ENCODE measurements at regions not wholly inside any gene's neighbourhood (a gene's known extent, or its start where the extent isn't known, plus 50 kb on each side); places are given as distances from the start of the nearest gene placed in this dataset.

DNA sequence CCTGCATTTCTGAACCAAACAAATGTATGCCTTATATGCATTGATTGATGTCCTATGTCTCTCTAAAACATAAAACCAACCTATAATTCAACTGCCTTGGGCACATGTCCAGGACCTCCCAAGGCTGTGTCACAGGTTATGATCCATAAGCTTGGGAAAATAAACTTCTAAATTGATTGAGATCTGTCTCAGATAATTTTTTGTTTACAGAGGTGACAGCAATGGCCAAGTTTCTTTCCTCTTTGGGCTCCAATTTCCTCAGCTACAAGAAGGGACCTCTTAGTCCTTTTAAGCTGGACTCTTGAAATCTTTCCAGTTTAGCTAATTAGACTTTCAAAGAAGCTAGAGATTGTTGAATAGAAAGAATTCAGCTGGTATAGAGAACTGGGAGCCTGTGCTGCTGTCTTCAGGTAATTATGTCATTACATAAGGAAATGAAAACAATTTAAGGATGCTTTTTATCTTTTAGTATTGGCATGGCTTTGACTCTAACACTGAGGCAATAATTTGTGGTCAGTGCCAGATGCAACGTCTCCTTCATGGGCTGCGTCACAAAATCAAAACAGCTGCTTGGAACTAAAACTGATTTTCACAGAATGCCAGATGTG, 412.1 kb upstream of the TRIB2 start:
- 18 to 94% (median 80%) methylated on average over 1 to 2 of the region's 2 CpGs; no CpG with 5 or more reads in 7 of the 10 experiments for WGBS, 10 experiments
- H3K4me1 ChIP-seq (replicated peaks in 1 of 2), result peaks cover 0 to 7% of the 10 kb centered on the region in 2 donors
- no peak overlapping the region for H3K4me3 ChIP-seq
- ATAC-seq (replicated peaks in 6 of 8), result peak in 2 of 8 experiments; percentile 18 to 51
- in situ Hi-C loops (cut with MboI; ENCODE audit: low pct_unique_long_range_greater_than_20kb in 2 of 9, low sequenced_read_pairs in 9 of 9, unreplicated experiment in 9 of 9), result loop anchor here in 1 of 9 experiments (25.0 kb wide), 1 partner anchor 408 kb away; the partner anchor contains the start of gene TRIB2
- H3K27ac ChIP-seq, result no peak overlapping the region

DNA sequence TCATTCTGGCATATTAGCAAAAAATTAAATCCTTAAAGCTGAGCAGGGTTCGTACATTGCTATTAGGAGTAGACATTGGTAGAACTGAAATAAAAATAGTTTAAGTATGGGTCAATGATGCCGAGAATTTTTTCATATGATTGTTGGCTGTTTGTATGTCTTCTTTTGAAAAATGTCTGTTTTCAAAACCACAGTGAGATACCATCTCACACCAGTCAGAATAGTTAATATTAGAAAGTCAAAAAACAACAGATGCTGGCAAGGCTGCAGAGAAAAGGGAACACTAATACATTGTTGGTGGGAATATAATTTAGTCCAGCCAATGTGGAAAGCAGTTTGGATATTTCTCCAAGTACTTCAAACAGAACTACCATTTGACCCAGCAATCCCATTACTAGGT, 410.8 kb upstream of the TRIB2 start:
- Histone ChIP-seq H3K27ac (no peak overlapping the region), H3K4me3 (no peak overlapping the region), H3K4me1 (replicated peaks in 1 of 2) (peaks cover 0 to 7% of the 10 kb centered on the region in 2 donors)
- no peak for ATAC-seq (replicated peaks in 6 of 8)
- in situ Hi-C loops (cut with MboI; ENCODE audit: low pct_unique_long_range_greater_than_20kb in 2 of 9, low sequenced_read_pairs in 9 of 9, unreplicated experiment in 9 of 9), result loop anchor here in 1 of 9 experiments (25.0 kb wide), 1 partner anchor 406 kb away; the partner anchor contains the start of gene TRIB2
- 0 to 100% (median 74%) methylated on average over 1 to 2 of the region's 2 CpGs; no CpG with 5 or more reads in 2 of the 10 experiments for WGBS, 10 experiments

DNA sequence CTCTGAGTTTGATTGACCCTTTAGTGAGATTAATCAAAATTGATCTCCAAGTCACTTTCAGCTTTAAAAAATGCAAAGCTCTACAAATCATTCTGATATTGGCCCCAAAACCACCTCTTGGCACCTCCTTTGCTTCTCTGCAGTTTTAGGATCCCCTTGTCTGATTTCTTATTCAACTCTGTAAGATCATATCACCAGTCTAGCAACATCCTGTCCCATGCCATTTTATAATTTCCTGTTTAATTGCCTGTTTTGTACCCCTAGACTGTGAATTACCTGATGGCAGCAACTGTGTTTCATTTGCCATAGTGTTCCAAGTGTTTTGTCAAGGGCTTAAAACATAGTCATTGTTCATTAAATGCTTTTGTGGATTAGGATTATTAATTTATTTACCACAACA, 406.3 kb upstream of the TRIB2 start:
- Histone ChIP-seq H3K4me1 (replicated peaks in 1 of 2) (peaks cover 7 to 9% of the 10 kb centered on the region in 2 donors), H3K27ac (no peak overlapping the region), H3K4me3 (no peak overlapping the region)
- ATAC-seq (replicated peaks in 6 of 8), result no peak
- in situ Hi-C loops (cut with MboI; ENCODE audit: low pct_unique_long_range_greater_than_20kb in 2 of 9, low sequenced_read_pairs in 9 of 9, unreplicated experiment in 9 of 9), result loop anchor here in 1 of 9 experiments (25.0 kb wide), 1 partner anchor 402 kb away; the partner anchor contains the start of gene TRIB2

DNA sequence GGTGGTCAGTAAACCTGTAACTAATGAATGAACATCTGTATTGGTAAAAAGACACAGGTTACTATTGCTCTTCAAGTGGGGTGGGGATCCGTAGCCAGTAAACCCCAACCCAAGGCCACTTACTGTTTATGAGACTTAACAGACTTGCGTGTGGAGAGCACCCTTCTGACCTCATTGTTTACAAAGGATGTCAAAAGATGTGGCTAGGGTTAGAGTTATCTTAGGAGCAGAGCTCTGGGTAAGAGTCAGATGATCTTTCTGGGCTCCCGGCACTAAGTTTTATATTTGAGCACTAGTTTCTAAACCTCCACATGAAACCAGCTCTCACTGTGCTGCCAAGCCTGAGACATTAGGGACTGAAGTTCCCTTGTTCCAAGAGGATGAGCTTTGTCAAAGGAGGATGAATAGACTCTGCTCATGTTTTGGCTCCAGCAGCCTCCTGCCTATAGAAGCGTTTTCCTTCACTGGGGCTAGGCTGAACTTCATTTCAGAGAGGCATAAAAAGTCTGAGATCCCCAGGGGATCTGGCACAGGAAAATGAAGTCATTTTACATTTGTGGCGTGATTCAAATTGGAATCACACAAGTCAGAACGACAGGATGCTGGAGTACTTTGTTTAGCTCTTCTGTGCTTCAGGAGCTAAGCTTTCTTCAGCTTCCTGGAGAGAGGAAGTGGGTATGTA, 403.1 kb upstream of the TRIB2 start:
- Histone ChIP-seq H3K27ac (no peak overlapping the region), H3K4me3 (no peak overlapping the region), H3K4me1 (replicated peaks in 1 of 2) (peaks cover 7 to 9% of the 10 kb centered on the region in 2 donors)
- in situ Hi-C loops (cut with MboI; ENCODE audit: low pct_unique_long_range_greater_than_20kb in 2 of 9, low sequenced_read_pairs in 9 of 9, unreplicated experiment in 9 of 9), result loop anchor here in 1 of 9 experiments (25.0 kb wide), 1 partner anchor 399 kb away; the partner anchor contains the start of gene TRIB2
- ATAC-seq (replicated peaks in 6 of 8), result peak in 1 of 8 experiments; percentile 15
- 30 to 88% (median 68%) methylated on average over 1 to 6 of the region's 6 CpGs; no CpG with 5 or more reads in 1 of the 10 experiments for WGBS, 10 experiments

DNA sequence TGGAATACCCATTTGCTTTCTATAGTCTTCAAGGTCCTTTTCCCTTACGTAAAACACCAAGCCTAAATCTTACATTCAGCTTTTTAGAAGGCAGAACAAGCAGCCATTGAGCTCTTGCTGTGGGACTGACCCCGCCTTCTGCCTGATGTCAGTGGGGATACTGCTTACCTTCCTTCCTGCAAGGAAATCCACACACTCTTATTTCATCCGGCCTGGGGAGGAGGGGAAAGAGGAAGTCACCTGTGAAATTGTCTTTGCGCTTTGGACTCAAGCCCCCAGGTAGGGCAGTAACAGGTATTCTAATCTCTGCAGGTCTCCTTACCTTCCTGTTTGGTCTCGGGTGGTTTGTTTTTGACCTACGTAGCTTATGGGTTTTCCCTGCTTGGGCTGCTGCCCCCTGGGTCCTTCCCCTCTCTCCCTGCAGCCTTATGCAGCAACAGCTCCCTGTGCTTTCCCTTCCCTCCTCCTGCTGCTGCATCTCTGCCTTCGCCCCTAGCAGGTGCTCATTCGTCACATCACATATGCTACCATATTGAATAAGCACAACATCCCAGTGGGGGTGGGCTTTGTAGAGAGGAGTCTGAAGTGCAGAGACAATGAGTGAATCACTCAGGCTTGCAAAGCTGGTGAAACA, 402.5 kb upstream of the TRIB2 start:
- in situ Hi-C loops (cut with MboI; ENCODE audit: low pct_unique_long_range_greater_than_20kb in 2 of 9, low sequenced_read_pairs in 9 of 9, unreplicated experiment in 9 of 9), result loop anchor here in 1 of 9 experiments (25.0 kb wide), 1 partner anchor 398 kb away; the partner anchor contains the start of gene TRIB2
- WGBS, 10 experiments, result 54 to 100% (median 82%) methylated on average over 1 to 6 of the region's 8 CpGs; no CpG with 5 or more reads in 2 of the 10 experiments
- H3K27ac ChIP-seq, result no peak overlapping the region
- H3K4me3 ChIP-seq, result no peak overlapping the region
- peak in 3 of 8 experiments; percentile 17 to 32 (median 29) for ATAC-seq (replicated peaks in 6 of 8)
- H3K4me1 ChIP-seq (replicated peaks in 1 of 2), result peaks cover 4 to 7% of the 10 kb centered on the region in 2 donors

DNA sequence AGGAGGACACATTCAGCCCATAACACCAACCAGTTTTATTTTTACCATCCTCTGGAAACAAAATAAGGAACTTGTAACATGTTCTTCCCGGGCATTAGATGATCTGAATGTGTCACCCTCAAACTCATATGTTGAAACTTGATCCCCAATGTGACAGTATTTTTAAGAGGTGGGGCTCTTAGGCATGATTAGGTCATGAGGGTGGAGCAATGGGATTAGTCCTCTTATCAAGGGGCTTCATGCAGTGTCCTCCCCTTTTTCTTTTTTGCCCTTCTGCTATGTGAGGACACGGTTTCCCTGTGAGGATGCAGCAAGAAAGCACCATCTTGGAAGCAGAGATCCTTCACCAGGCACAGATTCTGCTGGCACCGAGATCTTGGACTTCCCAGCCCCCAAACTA, 401.5 kb upstream of the TRIB2 start:
- WGBS, 10 experiments, result 80 to 100% (median 96%) methylated on average over 1 to 3 of the region's 3 CpGs; no CpG with 5 or more reads in 2 of the 10 experiments
- no peak for ATAC-seq (replicated peaks in 6 of 8)
- H3K4me3 ChIP-seq, result no peak overlapping the region
- peaks cover 3 to 7% of the 10 kb centered on the region in 2 donors for H3K4me1 ChIP-seq (replicated peaks in 1 of 2)
- in situ Hi-C loops (cut with MboI; ENCODE audit: low pct_unique_long_range_greater_than_20kb in 2 of 9, low sequenced_read_pairs in 9 of 9, unreplicated experiment in 9 of 9), result loop anchor here in 1 of 9 experiments (25.0 kb wide), 1 partner anchor 397 kb away; the partner anchor contains the start of gene TRIB2
- H3K27ac ChIP-seq, result no peak overlapping the region

DNA sequence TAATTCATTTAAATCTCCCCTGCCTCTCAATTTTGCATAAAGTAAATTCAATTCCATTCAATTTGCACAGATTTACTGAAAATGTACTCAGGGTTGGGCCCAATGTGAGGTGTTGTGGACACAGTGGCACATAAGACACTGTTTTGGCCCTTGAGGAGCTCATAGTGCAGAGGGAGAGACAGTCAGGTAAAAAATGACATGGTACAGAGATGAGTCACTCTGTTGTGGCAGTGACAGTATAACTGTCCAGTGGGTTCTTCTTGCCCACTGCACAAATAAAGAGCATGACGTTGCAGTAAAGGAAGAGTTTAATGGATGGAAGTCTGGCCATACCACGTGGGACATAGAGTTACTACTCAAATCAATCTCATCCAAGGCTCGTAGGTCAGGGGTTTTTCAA, 400.3 kb upstream of the TRIB2 start:
- ATAC-seq (replicated peaks in 6 of 8), result peak in 6 of 8 experiments; percentile 5 to 84 (median 58)
- in situ Hi-C loops (cut with MboI; ENCODE audit: low pct_unique_long_range_greater_than_20kb in 2 of 9, low sequenced_read_pairs in 9 of 9, unreplicated experiment in 9 of 9), result loop anchor here in 1 of 9 experiments (25.0 kb wide), 1 partner anchor 396 kb away; the partner anchor contains the start of gene TRIB2
- Histone ChIP-seq H3K27ac (no peak overlapping the region), H3K4me3 (no peak overlapping the region), H3K4me1 (replicated peaks in 1 of 2) (peaks cover 3 to 7% of the 10 kb centered on the region in 2 donors)
- WGBS, 10 experiments, result 33 to 94% (median 82%) methylated on average over 1 to 3 of the region's 3 CpGs; no CpG with 5 or more reads in 4 of the 10 experiments

DNA sequence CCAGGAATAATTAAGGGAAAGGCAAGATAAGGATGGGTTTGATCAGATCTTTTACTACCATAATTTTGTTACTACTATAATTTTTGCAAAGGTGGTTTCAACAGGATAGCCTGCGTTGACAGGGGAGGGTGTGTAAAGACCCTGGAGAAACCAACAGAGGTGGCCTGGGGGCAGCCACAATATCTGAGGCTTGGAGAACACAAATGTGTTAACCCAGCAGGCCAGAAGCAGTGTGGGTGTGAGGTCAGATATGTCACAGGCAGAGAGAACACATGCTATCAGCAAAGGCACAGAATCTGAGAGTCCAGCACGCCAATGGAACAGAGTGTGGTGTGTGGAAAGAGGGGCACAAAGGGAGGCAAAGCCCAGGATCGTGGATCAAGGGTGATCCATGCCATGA, 399.4 kb upstream of the TRIB2 start:
- 20 to 100% (median 90%) methylated on average over 1 to 3 of the region's 3 CpGs; no CpG with 5 or more reads in 2 of the 10 experiments for WGBS, 10 experiments
- in situ Hi-C loops (cut with MboI; ENCODE audit: low pct_unique_long_range_greater_than_20kb in 2 of 9, low sequenced_read_pairs in 9 of 9, unreplicated experiment in 9 of 9), result loop anchor here in 1 of 9 experiments (25.0 kb wide), 1 partner anchor 395 kb away; the partner anchor contains the start of gene TRIB2
- ATAC-seq (replicated peaks in 6 of 8), result no peak
- H3K4me1 ChIP-seq (replicated peaks in 1 of 2), result peaks cover 3 to 7% of the 10 kb centered on the region in 2 donors
- H3K4me3 ChIP-seq, result no peak overlapping the region
- H3K27ac ChIP-seq, result no peak overlapping the region

DNA sequence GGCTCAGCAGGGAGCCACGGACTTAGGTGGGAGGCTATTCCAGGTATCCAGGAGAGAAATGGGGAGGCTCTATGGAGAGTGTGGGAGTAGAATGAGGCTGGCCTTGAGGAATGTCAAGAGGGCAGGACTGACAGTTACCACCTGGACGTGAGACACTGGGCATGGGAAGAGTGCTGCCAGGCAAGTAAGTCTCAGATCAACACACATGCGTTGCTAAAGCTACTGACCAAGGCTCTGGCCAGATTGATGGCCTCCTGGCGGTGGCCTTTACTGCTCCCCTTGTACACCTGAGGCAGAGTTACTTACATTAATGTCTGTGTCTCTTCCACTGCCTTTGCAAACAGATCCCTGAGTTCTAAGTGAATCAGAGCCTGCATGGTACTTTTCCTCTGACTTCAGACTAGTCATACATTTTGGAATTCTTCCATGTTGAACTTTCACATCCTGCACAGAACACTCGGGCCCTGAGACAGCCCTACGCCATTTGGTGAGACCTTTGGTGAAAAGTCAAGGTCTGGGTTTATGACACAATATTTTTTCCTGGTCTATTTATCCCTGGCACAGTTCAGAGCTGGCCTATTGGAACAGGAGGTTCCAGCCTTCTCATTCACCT, 398.8 kb upstream of the TRIB2 start:
- in situ Hi-C loops (cut with MboI; ENCODE audit: low pct_unique_long_range_greater_than_20kb in 2 of 9, low sequenced_read_pairs in 9 of 9, unreplicated experiment in 9 of 9), result loop anchor here in 1 of 9 experiments (25.0 kb wide), 1 partner anchor 394 kb away; the partner anchor contains the start of gene TRIB2
- H3K27ac ChIP-seq, result no peak overlapping the region
- no peak overlapping the region for H3K4me3 ChIP-seq
- ATAC-seq (replicated peaks in 6 of 8), result peak in 3 of 8 experiments; percentile 3 to 14 (median 9)
- WGBS, 10 experiments, result 14 to 100% (median 81%) methylated on average over 1 to 5 of the region's 6 CpGs; no CpG with 5 or more reads in 2 of the 10 experiments
- peaks cover 3 to 7% of the 10 kb centered on the region in 2 donors for H3K4me1 ChIP-seq (replicated peaks in 1 of 2)

DNA sequence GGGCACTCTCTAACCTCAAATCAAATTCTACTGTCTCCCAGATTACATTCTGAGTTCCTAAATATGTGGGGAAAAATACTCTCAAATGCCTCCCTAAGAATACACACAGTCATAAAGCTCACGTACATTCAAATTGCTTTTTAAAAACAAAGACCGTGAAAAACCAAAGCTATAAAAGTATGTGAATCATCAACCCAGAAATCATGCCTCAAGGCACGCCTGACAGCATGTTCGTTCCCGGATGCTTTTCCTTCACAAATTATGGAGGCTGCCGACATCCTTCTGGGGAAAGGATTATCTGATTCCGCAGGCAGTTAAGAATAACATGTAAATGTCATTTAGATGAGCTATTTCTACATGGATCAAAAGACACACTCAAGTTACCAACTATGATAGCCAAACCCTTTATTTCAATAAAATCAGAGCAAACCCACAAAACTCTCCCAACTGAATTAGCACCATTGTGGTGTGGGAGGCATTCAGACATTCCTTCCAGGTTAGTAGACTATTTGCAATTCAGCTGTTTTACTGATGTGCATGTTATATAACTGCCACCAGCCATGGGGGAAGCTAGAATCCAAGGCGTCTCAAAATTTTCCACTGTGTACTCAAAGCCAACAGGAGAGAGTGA, 398.2 kb upstream of the TRIB2 start:
- Histone ChIP-seq H3K27ac (no peak overlapping the region), H3K4me1 (replicated peaks in 1 of 2) (peaks cover 3 to 7% of the 10 kb centered on the region in 2 donors), H3K4me3 (no peak overlapping the region)
- WGBS, 10 experiments, result 0 to 91% (median 71%) methylated on average over 1 to 8 of the region's 8 CpGs; no CpG with 5 or more reads in 2 of the 10 experiments
- ATAC-seq (replicated peaks in 6 of 8), result peak in 4 of 8 experiments; percentile 40 to 84 (median 82)
- in situ Hi-C loops (cut with MboI; ENCODE audit: low pct_unique_long_range_greater_than_20kb in 2 of 9, low sequenced_read_pairs in 9 of 9, unreplicated experiment in 9 of 9), result loop anchor here in 1 of 9 experiments (25.0 kb wide), 1 partner anchor 394 kb away; the partner anchor contains the start of gene TRIB2

DNA sequence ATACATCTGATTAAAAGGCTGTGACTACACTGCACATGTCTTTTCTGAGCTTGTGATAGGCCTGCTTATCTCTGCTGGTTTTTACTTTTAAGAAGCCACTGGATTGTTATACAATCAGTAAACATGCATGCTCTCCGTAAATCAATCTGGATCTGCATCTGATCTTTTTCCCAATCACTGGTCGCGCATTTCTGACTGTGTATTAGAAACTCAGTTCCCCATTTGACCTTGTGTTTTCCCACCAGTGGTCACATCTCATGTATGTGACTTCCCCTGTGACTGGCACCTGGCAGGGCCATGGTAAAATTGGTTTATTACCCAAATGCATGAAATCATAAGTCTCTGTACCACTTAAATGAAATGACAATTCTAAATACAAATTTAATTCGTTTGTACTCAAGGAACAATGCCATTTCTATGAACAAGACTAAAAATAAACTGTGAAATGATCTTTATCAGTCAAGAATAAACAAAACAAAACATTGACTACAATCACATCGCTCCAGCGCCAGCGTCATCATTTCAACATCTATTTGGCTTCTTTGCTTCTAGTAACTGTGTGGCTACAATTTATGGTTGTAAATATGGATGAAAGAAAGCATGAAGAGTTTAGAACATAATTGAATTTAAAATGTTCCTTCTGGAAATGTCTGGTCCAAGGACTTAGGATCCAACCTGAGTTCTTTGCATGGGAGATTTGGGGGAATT, 396.6 kb upstream of the TRIB2 start:
- no peak overlapping the region for H3K27ac ChIP-seq
- in situ Hi-C loops (cut with MboI; ENCODE audit: low pct_unique_long_range_greater_than_20kb in 2 of 9, low sequenced_read_pairs in 9 of 9, unreplicated experiment in 9 of 9), result loop anchor here in 1 of 9 experiments (25.0 kb wide), 1 partner anchor 392 kb away; the partner anchor contains the start of gene TRIB2

More for the DNA sequence above, 396.6 kb upstream of the TRIB2 start:
- Histone ChIP-seq H3K4me3 (no peak overlapping the region), H3K4me1 (replicated peaks in 1 of 2) (no peaks in the 10 kb centered on the region)
- no peak for ATAC-seq (replicated peaks in 6 of 8)
- WGBS, 10 experiments, result 70 to 98% (median 89%) methylated on average over 4 to 7 of the region's 7 CpGs; no CpG with 5 or more reads in 1 of the 10 experiments

Data from motor neuron (in vitro differentiated cells).